ENCODE measurements at regions not wholly inside any gene's neighbourhood (a gene's known extent, or its start where the extent isn't known, plus 50 kb on each side); places are given as distances from the start of the nearest gene placed in this dataset.

GRCh38 chr13:111952814-111953213 lies 114.1 kb upstream of the SOX1 start:
- H3K9me3 Mint-ChIP-seq (ENCODE audit: low read depth): peaks cover 29% of the 10 kb centered on the region
- DNase-seq (ENCODE audit: low spot score): peak; percentile 59
- TF ChIP-seq CTCF (IDR thresholded peaks at IDR 0.05): no peak

GRCh38 chr13:111953546-111954178 lies 113.3 kb upstream of the SOX1 start:
- no peak for TF ChIP-seq CTCF (IDR thresholded peaks at IDR 0.05)
- H3K27me3 Mint-ChIP-seq (ENCODE audit: low read depth): no peaks in the 10 kb centered on the region
- no peaks in the 10 kb centered on the region for H3K4me1 Mint-ChIP-seq (ENCODE audit: low read depth)
- peaks cover 29% of the 10 kb centered on the region for H3K9me3 Mint-ChIP-seq (ENCODE audit: low read depth)
- no peak overlapping the region for H3K27ac Mint-ChIP-seq (ENCODE audit: unreplicated experiment)
- DNase-seq (ENCODE audit: low spot score): no peak
- peaks cover 2% of the 10 kb centered on the region for H3K36me3 Mint-ChIP-seq (ENCODE audit: low read depth)
- H3K4me3 Mint-ChIP-seq (ENCODE audit: unreplicated experiment): no peak overlapping the region

More at GRCh38 chr13:111952814-111953213, 114.1 kb upstream of the SOX1 start:
- Mint-ChIP-seq H3K4me1 (ENCODE audit: low read depth) (no peaks in the 10 kb centered on the region), H3K4me3 (ENCODE audit: unreplicated experiment) (no peak overlapping the region), H3K27me3 (ENCODE audit: low read depth) (no peaks in the 10 kb centered on the region), H3K36me3 (ENCODE audit: low read depth) (peaks cover 2% of the 10 kb centered on the region), H3K27ac (ENCODE audit: unreplicated experiment) (no peak overlapping the region)

- H3K36me3 Mint-ChIP-seq (ENCODE audit: low read depth): peaks cover 2% of the 10 kb centered on the region
- no peaks in the 10 kb centered on the region for H3K27me3 Mint-ChIP-seq (ENCODE audit: low read depth)
- peaks cover 24% of the 10 kb centered on the region for H3K9me3 Mint-ChIP-seq (ENCODE audit: low read depth)
Observed at GRCh38 chr13:111954661-111955411, 112.1 kb upstream of the SOX1 start.

GRCh38 chr13:111955412-111956065 lies 111.4 kb upstream of the SOX1 start:
- H3K4me3 Mint-ChIP-seq (ENCODE audit: unreplicated experiment): no peak overlapping the region
- TF ChIP-seq CTCF (IDR thresholded peaks at IDR 0.05): no peak
- peak; percentile 63 for DNase-seq (ENCODE audit: low spot score)
- H3K36me3 Mint-ChIP-seq (ENCODE audit: low read depth): peaks cover 2% of the 10 kb centered on the region
- no peaks in the 10 kb centered on the region for H3K27me3 Mint-ChIP-seq (ENCODE audit: low read depth)
- no peaks in the 10 kb centered on the region for H3K4me1 Mint-ChIP-seq (ENCODE audit: low read depth)
- H3K27ac Mint-ChIP-seq (ENCODE audit: unreplicated experiment): no peak overlapping the region
- H3K9me3 Mint-ChIP-seq (ENCODE audit: low read depth): peaks cover 20% of the 10 kb centered on the region

More at GRCh38 chr13:111954661-111955411, 112.1 kb upstream of the SOX1 start:
- no peak for DNase-seq (ENCODE audit: low spot score)
- TF ChIP-seq CTCF (IDR thresholded peaks at IDR 0.05): no peak
- no peak overlapping the region for H3K27ac Mint-ChIP-seq (ENCODE audit: unreplicated experiment)
- H3K4me3 Mint-ChIP-seq (ENCODE audit: unreplicated experiment): no peak overlapping the region
- H3K4me1 Mint-ChIP-seq (ENCODE audit: low read depth): no peaks in the 10 kb centered on the region
